Lung (tissue), 11 donors: ENCODE measurements at regions not wholly inside any gene's neighbourhood (a gene's known extent, or its start where the extent isn't known, plus 50 kb on each side); places are given as distances from the start of the nearest gene placed in this dataset.

Source experiments
- ATAC-seq: fragments of 200-7000 bp; cut with Tn5 transposase; one replicate; pipeline ENCODE4 v1.9.1; 2020; ENCODE audit warnings: moderate number of reproducible peaks; ENCODE audit not compliant: insufficient read depth, low FRiP score
- DNase-seq, 3 donors: peaks; one replicate each; pipeline ENCODE4 v3.0.0-alpha.2; 2013 to 2017
- H3K27ac ChIP-seq, 2 donors: one replicate each; pipeline ENCODE4 v1.5.1; 2013; ENCODE audit warnings: mild to moderate bottlenecking in 2 of 2, moderate library complexity in 2 of 2, control low read depth in 1 of 2, inconsistent platforms in 1 of 2, low read depth in 1 of 2, low read length in 1 of 2
- H3K27me3 ChIP-seq, 3 donors: one replicate each; pipeline ENCODE4 v1.5.1; 2013; ENCODE audit warnings: low read length in 2 of 3; ENCODE audit not compliant: control insufficient read depth in 3 of 3, insufficient read depth in 3 of 3
- H3K36me3 ChIP-seq, 4 donors: one replicate each; pipeline ENCODE4 v1.5.1; 2013; ENCODE audit warnings: low read length in 4 of 4, mild to moderate bottlenecking in 1 of 4, moderate library complexity in 1 of 4; ENCODE audit not compliant: control insufficient read depth in 4 of 4, insufficient read depth in 4 of 4
- H3K4me1 ChIP-seq, 5 donors: one replicate each; pipeline ENCODE4 v1.5.1; 2013; ENCODE audit warnings: low read length in 5 of 5, mild to moderate bottlenecking in 2 of 5, moderate library complexity in 1 of 5; ENCODE audit not compliant: control insufficient read depth in 5 of 5, insufficient read depth in 5 of 5
- H3K4me3 ChIP-seq: one replicate; pipeline ENCODE4 v1.5.1; 2013; ENCODE audit warnings: mild to moderate bottlenecking, control low read depth, moderate library complexity
- H3K9ac ChIP-seq, 2 donors: one replicate each; pipeline ENCODE4 v1.5.1; 2013; ENCODE audit warnings: low read length in 2 of 2, control low read depth in 1 of 2; ENCODE audit not compliant: insufficient read depth in 1 of 2
- H3K9me3 ChIP-seq, 4 donors: one replicate each; pipeline ENCODE4 v1.5.1; 2013; ENCODE audit warnings: low read length in 3 of 4, mild to moderate bottlenecking in 1 of 4, moderate library complexity in 1 of 4; ENCODE audit not compliant: control insufficient read depth in 4 of 4, insufficient read depth in 3 of 4
- WGBS, 2 donors: extraction: QIAGEN DNeasy Blood & Tissue Kit; methylation state at CpG; one replicate each; pipeline ENCODE4 v1.1.7; 2013; 5-methylcytosine and 5-hydroxymethylcytosine counted together
- TF ChIP-seq, protein P1 (sequence below): IDR thresholded peaks from 2 replicates; pipeline ENCODE4 v1.5.1; 2012; ENCODE audit warnings: mild to moderate bottlenecking; ENCODE audit errors: control extremely low read depth, extremely low read depth
- donor health status: control.
- donor health status: control.
- donor health status: Bipolar disorder and iron deficiency.
- donor health status: healthy.
- donor health status: DM: yes; HTN: yes; CAD: no.

- H3K27me3 ChIP-seq, result no peaks in the 10 kb centered on the region
- peaks cover 0 to 4% (median 0%) of the 10 kb centered on the region in 4 donors for H3K9me3 ChIP-seq
- WGBS, 2 donors, result 90 to 94% methylated on average over 8 of the region's 8 CpGs
- H3K36me3 ChIP-seq, result no peaks in the 10 kb centered on the region
- TF ChIP-seq, protein P1, sequence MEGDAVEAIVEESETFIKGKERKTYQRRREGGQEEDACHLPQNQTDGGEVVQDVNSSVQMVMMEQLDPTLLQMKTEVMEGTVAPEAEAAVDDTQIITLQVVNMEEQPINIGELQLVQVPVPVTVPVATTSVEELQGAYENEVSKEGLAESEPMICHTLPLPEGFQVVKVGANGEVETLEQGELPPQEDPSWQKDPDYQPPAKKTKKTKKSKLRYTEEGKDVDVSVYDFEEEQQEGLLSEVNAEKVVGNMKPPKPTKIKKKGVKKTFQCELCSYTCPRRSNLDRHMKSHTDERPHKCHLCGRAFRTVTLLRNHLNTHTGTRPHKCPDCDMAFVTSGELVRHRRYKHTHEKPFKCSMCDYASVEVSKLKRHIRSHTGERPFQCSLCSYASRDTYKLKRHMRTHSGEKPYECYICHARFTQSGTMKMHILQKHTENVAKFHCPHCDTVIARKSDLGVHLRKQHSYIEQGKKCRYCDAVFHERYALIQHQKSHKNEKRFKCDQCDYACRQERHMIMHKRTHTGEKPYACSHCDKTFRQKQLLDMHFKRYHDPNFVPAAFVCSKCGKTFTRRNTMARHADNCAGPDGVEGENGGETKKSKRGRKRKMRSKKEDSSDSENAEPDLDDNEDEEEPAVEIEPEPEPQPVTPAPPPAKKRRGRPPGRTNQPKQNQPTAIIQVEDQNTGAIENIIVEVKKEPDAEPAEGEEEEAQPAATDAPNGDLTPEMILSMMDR, result no peak
- DNase-seq (no peak), ATAC-seq (no peak)
- no peaks in the 10 kb centered on the region for H3K4me1 ChIP-seq
- H3K4me3 ChIP-seq, result no peak overlapping the region
- H3K9ac ChIP-seq, result no peak overlapping the region
- no peak overlapping the region for H3K27ac ChIP-seq
Measured at GRCh38 chr7:13724191-13724976, 265.1 kb downstream of the ETV1 start.

- no peak overlapping the region for H3K4me3 ChIP-seq
- no peak for ATAC-seq
- no peaks in the 10 kb centered on the region for H3K4me1 ChIP-seq
- peaks cover 0 to 4% (median 0%) of the 10 kb centered on the region in 4 donors for H3K9me3 ChIP-seq
- 75 to 85% methylated on average over 6 of the region's 6 CpGs for WGBS, 2 donors
- H3K27me3 ChIP-seq, result no peaks in the 10 kb centered on the region
- no peak overlapping the region for H3K27ac ChIP-seq
- TF ChIP-seq, protein P1, result no peak
- no peak for DNase-seq
- no peak overlapping the region for H3K9ac ChIP-seq
- no peaks in the 10 kb centered on the region for H3K36me3 ChIP-seq
Measured at GRCh38 chr7:13724977-13725566, 264.4 kb downstream of the ETV1 start.

- Histone ChIP-seq H3K4me1 (no peaks in the 10 kb centered on the region), H3K36me3 (no peaks in the 10 kb centered on the region), H3K9me3 (peaks cover 0 to 4% (median 0%) of the 10 kb centered on the region in 4 donors), H3K27me3 (no peaks in the 10 kb centered on the region), H3K27ac (no peak overlapping the region), H3K4me3 (no peak overlapping the region), H3K9ac (no peak overlapping the region)
- ATAC-seq (no peak), DNase-seq (no peak)
- 86 to 96% methylated on average over 2 of the region's 2 CpGs for WGBS, 2 donors
- TF ChIP-seq, protein P1, result no peak
Measured at GRCh38 chr7:13725591-13725990, 263.9 kb downstream of the ETV1 start.
